Activated T-cell treated with anti-CD3 and anti-CD28 coated beads, Interleukin-2, amount 50 U/mL, for 72 hours (primary cell): ENCODE measurements at regions not wholly inside any gene's neighbourhood (a gene's known extent, or its start where the extent isn't known, plus 50 kb on each side); places are given as distances from the start of the nearest gene placed in this dataset.

Source experiments
- ATAC-seq, 2 donors: fragments of 150-1000 bp; cut with Tn5 transposase; replicated peaks in 1 of 2; 2 replicates each; pipeline ENCODE4 v1.10.0; 2021; ENCODE audit warnings: moderate library complexity in 2 of 2, mild to moderate bottlenecking in 1 of 2
- DNase-seq, 2 donors: peaks; one replicate each; pipeline ENCODE4 v3.0.0; 2021 to 2022; ENCODE audit warnings: mixed read lengths in 1 of 2
- H3K27ac Mint-ChIP-seq: one replicate; pipeline ENCODE4 v1.8.0; 2022; ENCODE audit warnings: mild to moderate bottlenecking, moderate library complexity, mixed read lengths
- H3K27me3 Mint-ChIP-seq: one replicate; pipeline ENCODE4 v1.8.0; 2022; ENCODE audit warnings: low read depth, mixed read lengths
- H3K36me3 Mint-ChIP-seq, 2 donors: one replicate each; pipeline ENCODE4 v1.8.0; 2022; ENCODE audit warnings: mixed read lengths in 2 of 2, mild to moderate bottlenecking in 1 of 2; ENCODE audit not compliant: insufficient read depth in 2 of 2
- H3K4me1 Mint-ChIP-seq: one replicate; pipeline ENCODE4 v1.8.0; 2022; ENCODE audit warnings: low read depth, mixed read lengths
- H3K4me3 Mint-ChIP-seq, 2 donors: one replicate each; pipeline ENCODE4 v1.8.0; 2022; ENCODE audit warnings: mild to moderate bottlenecking in 2 of 2, mixed read lengths in 2 of 2, moderate library complexity in 2 of 2
- H3K9me3 Mint-ChIP-seq, 2 donors: one replicate each; pipeline ENCODE4 v1.8.0; 2022; ENCODE audit warnings: mixed read lengths in 2 of 2

- DNase-seq (no peak), ATAC-seq (no peak)
- no peaks in the 10 kb centered on the region for H3K36me3 Mint-ChIP-seq
- H3K27me3 Mint-ChIP-seq = no peaks in the 10 kb centered on the region
- no peak overlapping the region for H3K27ac Mint-ChIP-seq
- peaks cover 2 to 8% of the 10 kb centered on the region in 2 donors for H3K9me3 Mint-ChIP-seq
- H3K4me3 Mint-ChIP-seq = no peak overlapping the region
- no peaks in the 10 kb centered on the region for H3K4me1 Mint-ChIP-seq
Observed at GRCh38 chr18:40011201-40011600, 1943.8 kb upstream of the PIK3C3 start.

GRCh38 chr18:40006634-40007033, 1948.4 kb upstream of the PIK3C3 start:
- H3K9me3 Mint-ChIP-seq = peaks cover 3 to 16% of the 10 kb centered on the region in 2 donors
- H3K4me1 Mint-ChIP-seq = no peaks in the 10 kb centered on the region
- H3K27me3 Mint-ChIP-seq = no peaks in the 10 kb centered on the region
- no peak for DNase-seq
- no peak for ATAC-seq
- no peak overlapping the region for H3K27ac Mint-ChIP-seq
- peaks cover 0 to 1% of the 10 kb centered on the region in 2 donors for H3K36me3 Mint-ChIP-seq
- no peak overlapping the region for H3K4me3 Mint-ChIP-seq

GRCh38 chr18:40004246-40004645, 1950.8 kb upstream of the PIK3C3 start:
- Mint-ChIP-seq H3K9me3 (peaks cover 5 to 19% of the 10 kb centered on the region in 2 donors), H3K36me3 (peaks cover 1 to 4% of the 10 kb centered on the region in 2 donors), H3K4me3 (no peak overlapping the region), H3K4me1 (no peaks in the 10 kb centered on the region), H3K27ac (no peak overlapping the region), H3K27me3 (no peaks in the 10 kb centered on the region)
- ATAC-seq (no peak), DNase-seq (no peak)

- no peaks in the 10 kb centered on the region for H3K27me3 Mint-ChIP-seq
- no peak overlapping the region for H3K27ac Mint-ChIP-seq
- H3K36me3 Mint-ChIP-seq = peaks cover 3 to 4% of the 10 kb centered on the region in 2 donors
- DNase-seq (no peak), ATAC-seq (no peak)
- no peaks in the 10 kb centered on the region for H3K4me1 Mint-ChIP-seq
- H3K4me3 Mint-ChIP-seq = no peak overlapping the region
- peaks cover 2 to 8% of the 10 kb centered on the region in 2 donors for H3K9me3 Mint-ChIP-seq
Observed at GRCh38 chr18:39998317-39998716, 1956.7 kb upstream of the PIK3C3 start.

DNA sequence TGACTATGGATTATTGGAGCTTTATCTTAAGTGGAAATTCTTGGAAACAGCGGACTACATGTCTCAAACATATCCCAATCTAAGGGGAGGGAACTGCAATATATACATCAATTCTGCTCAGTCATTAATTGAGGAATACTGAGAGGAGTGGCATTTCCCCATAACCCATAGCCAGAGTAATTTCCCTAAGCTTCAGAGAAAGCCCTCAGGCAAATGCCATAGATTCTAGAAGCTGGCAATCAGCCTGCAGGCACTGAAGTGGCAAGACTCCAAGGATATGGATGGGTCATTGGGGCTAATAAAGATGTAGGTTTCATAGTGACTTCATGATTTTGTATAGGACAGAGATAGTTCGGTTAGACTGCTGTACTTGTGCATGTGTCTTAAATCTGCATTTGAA, 1960.5 kb upstream of the PIK3C3 start:
- DNase-seq (no peak), ATAC-seq (no peak)
- H3K27ac Mint-ChIP-seq = no peak overlapping the region
- H3K27me3 Mint-ChIP-seq = no peaks in the 10 kb centered on the region
- no peak overlapping the region for H3K4me3 Mint-ChIP-seq
- H3K9me3 Mint-ChIP-seq = peaks cover 3 to 5% of the 10 kb centered on the region in 2 donors
- H3K4me1 Mint-ChIP-seq = no peaks in the 10 kb centered on the region
- H3K36me3 Mint-ChIP-seq = peaks cover 0 to 2% of the 10 kb centered on the region in 2 donors

- no peak for ATAC-seq
- Mint-ChIP-seq H3K9me3 (peaks cover 3 to 5% of the 10 kb centered on the region in 2 donors), H3K27me3 (no peaks in the 10 kb centered on the region), H3K4me3 (no peak overlapping the region), H3K4me1 (no peaks in the 10 kb centered on the region), H3K27ac (no peak overlapping the region), H3K36me3 (peaks cover 0 to 2% of the 10 kb centered on the region in 2 donors)
- no peak for DNase-seq
Observed at GRCh38 chr18:39991696-39992265, 1963.3 kb upstream of the PIK3C3 start.

GRCh38 chr18:39990540-39990939, 1964.5 kb upstream of the PIK3C3 start:
- H3K4me1 Mint-ChIP-seq = no peaks in the 10 kb centered on the region
- H3K9me3 Mint-ChIP-seq = peaks cover 2 to 3% of the 10 kb centered on the region in 2 donors
- DNase-seq (no peak), ATAC-seq (no peak)
- no peak overlapping the region for H3K4me3 Mint-ChIP-seq
- no peaks in the 10 kb centered on the region for H3K36me3 Mint-ChIP-seq
- no peaks in the 10 kb centered on the region for H3K27me3 Mint-ChIP-seq
- H3K27ac Mint-ChIP-seq = no peak overlapping the region

DNA sequence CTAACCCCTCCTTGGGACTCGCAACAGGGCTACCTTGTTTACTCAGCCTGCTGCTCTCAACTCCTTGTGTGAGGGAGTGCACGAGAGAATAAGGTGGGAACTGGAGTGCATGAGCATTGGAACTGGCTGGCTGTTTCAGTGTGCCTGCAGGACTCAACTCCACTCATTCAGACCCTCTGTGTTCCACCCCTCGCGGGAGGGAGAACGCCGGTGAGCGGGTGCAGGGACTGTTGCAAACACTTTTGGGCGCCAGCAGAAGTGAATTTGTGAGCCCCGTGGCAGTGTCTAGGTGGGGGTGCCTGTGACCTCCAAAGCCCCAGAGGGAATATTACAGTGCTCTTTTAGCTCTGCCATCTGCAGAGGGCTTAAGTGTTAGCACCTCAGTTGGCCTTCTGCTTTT, 1978.3 kb upstream of the PIK3C3 start:
- H3K36me3 Mint-ChIP-seq = no peaks in the 10 kb centered on the region
- H3K9me3 Mint-ChIP-seq = peaks cover 1 to 3% of the 10 kb centered on the region in 2 donors
- no peak overlapping the region for H3K27ac Mint-ChIP-seq
- DNase-seq = no peak
- H3K4me3 Mint-ChIP-seq = no peak overlapping the region
- no peak for ATAC-seq
- H3K27me3 Mint-ChIP-seq = no peaks in the 10 kb centered on the region
- H3K4me1 Mint-ChIP-seq = no peaks in the 10 kb centered on the region

DNA sequence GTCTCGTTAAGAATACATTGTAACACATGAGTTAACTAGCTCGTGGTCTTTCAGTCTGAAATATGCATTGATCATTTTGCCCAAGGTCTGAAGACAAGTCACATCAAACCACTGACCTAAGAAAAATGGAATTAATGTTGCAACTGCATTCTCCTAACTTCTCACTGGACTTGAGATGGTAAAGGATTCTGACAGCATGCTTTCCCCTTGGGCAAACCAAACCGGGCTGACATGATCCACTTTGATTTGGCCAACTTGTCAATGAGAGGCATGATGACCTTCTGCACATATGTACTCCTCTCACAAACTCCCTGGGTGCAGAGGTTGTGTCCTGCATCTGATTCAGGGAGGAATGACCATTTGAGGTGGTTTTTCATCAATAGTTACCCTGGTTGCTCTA, 1982.5 kb upstream of the PIK3C3 start:
- DNase-seq = no peak
- H3K27me3 Mint-ChIP-seq = no peaks in the 10 kb centered on the region
- H3K4me3 Mint-ChIP-seq = no peak overlapping the region
- H3K9me3 Mint-ChIP-seq = peaks cover 0 to 2% of the 10 kb centered on the region in 2 donors
- ATAC-seq = no peak
- H3K4me1 Mint-ChIP-seq = no peaks in the 10 kb centered on the region
- no peak overlapping the region for H3K27ac Mint-ChIP-seq
- no peaks in the 10 kb centered on the region for H3K36me3 Mint-ChIP-seq

DNA sequence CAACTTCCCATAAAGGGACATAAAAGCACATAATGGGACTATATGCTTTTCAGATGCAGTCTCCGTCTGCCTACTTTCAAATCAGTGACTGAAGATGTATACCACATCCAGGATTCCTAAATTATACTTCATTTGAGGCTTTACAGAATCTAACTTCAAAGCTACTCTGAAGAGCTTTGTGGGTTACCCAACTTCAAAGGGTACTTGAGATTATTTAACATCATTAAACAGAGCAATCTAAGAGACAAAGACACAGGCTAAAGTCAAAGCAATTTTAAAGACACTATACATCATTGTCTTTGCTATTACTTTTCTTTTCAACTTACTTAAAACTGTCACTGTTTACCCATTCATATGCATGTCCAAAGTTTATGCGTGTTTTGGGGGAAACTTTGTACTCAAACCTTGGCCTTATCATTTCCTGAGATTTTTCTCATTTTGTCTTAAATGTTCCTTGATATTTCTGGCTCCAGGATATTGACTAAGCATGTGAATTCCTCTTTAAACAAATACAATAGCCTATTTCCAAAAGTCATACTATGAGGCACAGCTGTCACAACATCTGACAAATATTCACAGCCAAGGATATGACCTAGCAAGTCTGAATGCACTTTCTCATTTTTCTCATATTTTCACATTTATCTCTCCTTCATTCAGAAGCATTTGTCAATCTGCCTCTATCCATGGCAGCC, 1985.1 kb upstream of the PIK3C3 start:
- Mint-ChIP-seq H3K4me1 (no peaks in the 10 kb centered on the region), H3K27me3 (no peaks in the 10 kb centered on the region), H3K4me3 (no peak overlapping the region), H3K9me3 (peaks cover 5 to 6% of the 10 kb centered on the region in 2 donors), H3K27ac (no peak overlapping the region), H3K36me3 (no peaks in the 10 kb centered on the region)
- no peak for DNase-seq
- ATAC-seq = no peak

DNA sequence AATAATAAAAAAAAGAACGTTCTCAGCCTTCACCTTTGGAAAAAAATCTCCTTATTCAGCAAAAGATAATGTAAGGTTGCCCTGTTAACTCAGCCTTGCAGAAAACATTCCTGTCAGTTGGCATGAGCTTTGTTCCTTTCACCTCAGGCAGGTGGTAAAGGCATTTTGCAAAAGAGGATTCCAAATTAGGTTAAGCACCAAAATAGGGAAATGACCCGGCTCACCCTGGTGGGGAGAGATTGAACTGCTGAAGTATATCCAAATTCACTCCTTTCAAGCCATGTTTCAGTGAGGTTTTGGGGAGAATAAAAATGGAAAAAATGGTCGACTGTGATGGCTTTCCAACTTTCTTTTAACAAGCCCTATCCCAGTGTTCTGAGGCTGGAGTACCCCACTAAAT, 1988.8 kb upstream of the PIK3C3 start:
- Mint-ChIP-seq H3K4me3 (no peak overlapping the region), H3K9me3 (peaks cover 4 to 7% of the 10 kb centered on the region in 2 donors), H3K4me1 (no peaks in the 10 kb centered on the region), H3K27me3 (no peaks in the 10 kb centered on the region), H3K36me3 (no peaks in the 10 kb centered on the region), H3K27ac (no peak overlapping the region)
- ATAC-seq (no peak), DNase-seq (no peak)

GRCh38 chr18:39962546-39962945, 1992.5 kb upstream of the PIK3C3 start:
- Mint-ChIP-seq H3K9me3 (peaks cover 4 to 7% of the 10 kb centered on the region in 2 donors), H3K27me3 (no peaks in the 10 kb centered on the region), H3K36me3 (no peaks in the 10 kb centered on the region), H3K4me1 (no peaks in the 10 kb centered on the region), H3K4me3 (no peak overlapping the region), H3K27ac (no peak overlapping the region)
- ATAC-seq = no peak
- DNase-seq = no peak

DNA sequence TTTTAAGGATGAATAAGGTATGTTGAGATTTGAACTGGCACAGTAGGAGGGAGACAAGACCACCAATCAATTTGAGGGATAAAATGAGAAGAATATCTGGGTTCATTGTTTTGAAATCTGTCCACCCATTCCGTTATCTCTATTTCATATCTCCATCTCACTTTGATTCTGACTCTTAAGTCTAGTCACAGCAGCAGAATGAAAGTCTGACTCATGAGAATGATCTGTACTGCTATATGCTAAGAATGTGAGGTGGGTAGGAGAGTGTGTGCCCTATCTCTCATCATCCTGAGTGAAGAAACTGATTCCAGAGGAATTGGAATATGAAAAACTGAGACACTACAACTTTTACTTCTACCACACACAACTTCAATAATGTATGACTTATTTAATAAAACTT, 1994.5 kb upstream of the PIK3C3 start:
- ATAC-seq = no peak
- H3K9me3 Mint-ChIP-seq = peaks cover 4 to 6% of the 10 kb centered on the region in 2 donors
- no peak for DNase-seq

GRCh38 chr18:39959839-39960238, 1995.2 kb upstream of the PIK3C3 start:
- Mint-ChIP-seq H3K27ac (no peak overlapping the region), H3K27me3 (no peaks in the 10 kb centered on the region), H3K36me3 (no peaks in the 10 kb centered on the region), H3K9me3 (peaks cover 1 to 4% of the 10 kb centered on the region in 2 donors), H3K4me1 (no peaks in the 10 kb centered on the region), H3K4me3 (no peak overlapping the region)
- DNase-seq = no peak
- ATAC-seq = no peak

More for the DNA sequence above, 1994.5 kb upstream of the PIK3C3 start:
- Mint-ChIP-seq H3K4me1 (no peaks in the 10 kb centered on the region), H3K27me3 (no peaks in the 10 kb centered on the region), H3K27ac (no peak overlapping the region), H3K36me3 (no peaks in the 10 kb centered on the region), H3K4me3 (no peak overlapping the region)
